Keratinocyte (primary cell): ENCODE measurements at regions not wholly inside any gene's neighbourhood (a gene's known extent, or its start where the extent isn't known, plus 50 kb on each side); places are given as distances from the start of the nearest gene placed in this dataset.

ENCODE experiments used
- DNase-seq: peaks from one replicate; pipeline ENCODE4 v3.0.0-alpha.2; 2011; ENCODE audit warnings: low read depth, missing footprints, low spot score
- FAIRE-seq: peaks from 2 replicates; lab custom pipeline; 2011; peaks lifted over from hg19 to GRCh38; lab: Jason Lieb, UNC
- H2AFZ ChIP-seq: 2 replicates; pipeline ENCODE4 v1.6.0; 2012; ENCODE audit warnings: low read length, control low read depth, inconsistent platforms; ENCODE audit not compliant: control insufficient read depth
- H3K27ac ChIP-seq: 2 replicates; pipeline ENCODE4 v1.5.1; 2011; ENCODE audit warnings: low read length; ENCODE audit not compliant: control insufficient read depth, insufficient read depth
- H3K27me3 ChIP-seq: 3 replicates; pipeline ENCODE4 v1.6.0; 2011; ENCODE audit warnings: low read length; ENCODE audit not compliant: control insufficient read depth, insufficient read depth; ENCODE audit errors: extremely low read depth
- H3K36me3 ChIP-seq, 2 experiments: 2 replicates in 1 of 2; 3 replicates in 1 of 2; pipeline ENCODE4 v1.5.1; 2011; ENCODE audit warnings: low read length in 2 of 2, mild to moderate bottlenecking in 1 of 2; ENCODE audit not compliant: control insufficient read depth in 2 of 2, insufficient read depth in 2 of 2; ENCODE audit errors: extremely low read depth in 1 of 2
- H3K4me1 ChIP-seq: 3 replicates; pipeline ENCODE4 v1.5.1; 2011; ENCODE audit warnings: low read length; ENCODE audit not compliant: control insufficient read depth, insufficient read depth; ENCODE audit errors: extremely low read depth
- H3K4me2 ChIP-seq: 3 replicates; pipeline ENCODE4 v1.6.0; 2011; ENCODE audit warnings: low read depth, low read length; ENCODE audit not compliant: control insufficient read depth, insufficient read depth; ENCODE audit errors: extremely low read depth
- H3K4me3 ChIP-seq, 3 experiments: fragments of 200-600 bp in 1 of 3; sonication (generic) in 1 of 3; 2 replicates in 2 of 3; 3 replicates in 1 of 3; pipeline ENCODE4 v1.5.1; 2011 to 2016; ENCODE audit warnings: low read length in 3 of 3, mild to moderate bottlenecking in 3 of 3, control low read depth in 2 of 3, inconsistent platforms in 1 of 3, low read depth in 1 of 3, mixed read lengths in 1 of 3, mixed run types in 1 of 3, moderate library complexity in 1 of 3; ENCODE audit not compliant: control insufficient read depth in 2 of 3, insufficient read depth in 2 of 3; ENCODE audit errors: extremely low read depth in 1 of 3
- H3K79me2 ChIP-seq: 2 replicates; pipeline ENCODE4 v1.6.0; 2012; ENCODE audit warnings: low read length; ENCODE audit not compliant: control insufficient read depth, insufficient read depth
- H3K9ac ChIP-seq: 3 replicates; pipeline ENCODE4 v1.6.0; 2011; ENCODE audit warnings: low read length; ENCODE audit not compliant: control insufficient read depth, insufficient read depth; ENCODE audit errors: extremely low read depth
- H3K9me1 ChIP-seq: 3 replicates; pipeline ENCODE4 v1.6.0; 2011; ENCODE audit warnings: low read length; ENCODE audit not compliant: control insufficient read depth, insufficient read depth; ENCODE audit errors: extremely low read depth
- H3K9me3 ChIP-seq: 2 replicates; pipeline ENCODE4 v1.5.1; 2012; ENCODE audit warnings: low read depth, low read length; ENCODE audit not compliant: control insufficient read depth
- H4K20me1 ChIP-seq: 3 replicates; pipeline ENCODE4 v1.6.0; 2011; ENCODE audit warnings: low read length; ENCODE audit not compliant: control insufficient read depth, insufficient read depth; ENCODE audit errors: extremely low read depth
- CTCF ChIP-seq, 3 experiments: IDR thresholded peaks in 1 of 3; conservative IDR thresholded peaks in 1 of 3; optimal IDR thresholded peaks in 1 of 3; 2 replicates in 2 of 3; 3 replicates in 1 of 3; pipeline versions ENCODE3 to v1.5.1; 2011; ENCODE audit warnings: low read length in 3 of 3, mild to moderate bottlenecking in 3 of 3, moderate library complexity in 2 of 3, control low read depth in 1 of 3, inconsistent platforms in 1 of 3; ENCODE audit not compliant: insufficient read depth in 2 of 3; ENCODE audit errors: extremely low read depth in 1 of 3
- EZH2 ChIP-seq: IDR thresholded peaks from one replicate; pipeline ENCODE4 v1.6.1; 2012; ENCODE audit warnings: inconsistent platforms, mild to moderate bottlenecking, low read length, moderate library complexity
- dilution Hi-C: fragments of 300-500 bp; cut with MboI; formaldehyde crosslinking; loops from one replicate; pipeline ENCODE4 v1.7.0; 2020; ENCODE audit warnings: low sequenced_read_pairs; ENCODE audit not compliant: extremely low pct_ligation_motif_present

- H3K9ac ChIP-seq, result no peak overlapping the region
- H4K20me1 ChIP-seq, result no peaks in the 10 kb centered on the region
- H2AFZ ChIP-seq, result no peak overlapping the region
- FAIRE-seq (no peak), DNase-seq (no peak)
- H3K9me3 ChIP-seq, result no peaks in the 10 kb centered on the region
- no peaks in the 10 kb centered on the region for H3K36me3 ChIP-seq
- dilution Hi-C loops, result no loop called here
- TF ChIP-seq EZH2 (no peak), CTCF (optimal IDR thresholded peaks at IDR 0.05 in 1 of 3, IDR thresholded peaks at IDR 0.05 in 1 of 3, conservative IDR thresholded peaks at IDR 0.05 in 1 of 3; ENCODE audit: extremely low read depth in 1 of 3, insufficient read depth in 2 of 3, low read length in 3 of 3) (no peak)
- H3K27ac ChIP-seq, result no peak overlapping the region
- H3K4me3 ChIP-seq, result no peak overlapping the region
- no peaks in the 10 kb centered on the region for H3K27me3 ChIP-seq
- H3K9me1 ChIP-seq, result no peaks in the 10 kb centered on the region
- H3K4me1 ChIP-seq, result peaks cover 4% of the 10 kb centered on the region
- no peaks in the 10 kb centered on the region for H3K79me2 ChIP-seq
- no peak overlapping the region for H3K4me2 ChIP-seq
Measured at GRCh38 chr5:148748702-148749392, 77.6 kb upstream of the ADRB2 start.

- Histone ChIP-seq H3K9ac (no peak overlapping the region), H3K79me2 (no peaks in the 10 kb centered on the region), H3K36me3 (no peaks in the 10 kb centered on the region), H3K27me3 (no peaks in the 10 kb centered on the region), H3K4me2 (no peak overlapping the region), H4K20me1 (no peaks in the 10 kb centered on the region), H2AFZ (no peak overlapping the region), H3K9me1 (no peaks in the 10 kb centered on the region), H3K9me3 (no peaks in the 10 kb centered on the region), H3K27ac (no peak overlapping the region), H3K4me3 (no peak overlapping the region), H3K4me1 (peaks cover 4% of the 10 kb centered on the region)
- DNase-seq, result no peak
- TF ChIP-seq CTCF (optimal IDR thresholded peaks at IDR 0.05 in 1 of 3, IDR thresholded peaks at IDR 0.05 in 1 of 3, conservative IDR thresholded peaks at IDR 0.05 in 1 of 3; ENCODE audit: extremely low read depth in 1 of 3, insufficient read depth in 2 of 3, low read length in 3 of 3), result no peak
- no peak for TF ChIP-seq EZH2
- FAIRE-seq, result no peak
- dilution Hi-C loops, result no loop called here
Measured at GRCh38 chr5:148750614-148751013, 75.8 kb upstream of the ADRB2 start.
